SK-N-SH (cell line): ENCODE measurements at regions not wholly inside any gene's neighbourhood (a gene's known extent, or its start where the extent isn't known, plus 50 kb on each side); places are given as distances from the start of the nearest gene placed in this dataset.

ENCODE experiments used
- CTCF ChIA-PET: fragments of 300-600, 350-600 bp; formaldehyde crosslinking; extraction: SDS; loops from one replicate; lab custom pipeline; 2021; lab: Yijun Ruan, JAX
- POLR2A ChIA-PET: fragments of 350-600 bp; sonication (Branson Sonifier 250); formaldehyde crosslinking; extraction: SDS; loops from one replicate; lab custom pipeline; 2020; ENCODE audit warnings: antibody characterized with exemption, inconsistent platforms; lab: Yijun Ruan, JAX
- DNase-seq: peaks from one replicate; pipeline ENCODE4 v3.0.0; 2012
- H2AFZ ChIP-seq: fragments of 200-600 bp; sonication (generic); 2 replicates; pipeline ENCODE4 v1.8.1; 2016; ENCODE audit warnings: antibody characterized with exemption, mild to moderate bottlenecking, low read depth
- H3F3A ChIP-seq: fragments of 200-600 bp; sonication (generic); replicated peaks from 2 replicates; pipeline ENCODE3; 2016; ENCODE audit warnings: antibody characterized with exemption, mild to moderate bottlenecking; ENCODE audit not compliant: insufficient read depth
- H3K27ac ChIP-seq, 2 experiments: fragments of 200-500 bp in 1 of 2; fragments of 200-600 bp in 1 of 2; sonication (Bioruptor generic) in 1 of 2; sonication (generic), shearing (Covaris generic) in 1 of 2; 2 replicates each; pipeline versions ENCODE4 v1.5.1 to v1.6.1; 2014 to 2016; ENCODE audit warnings: low read depth in 2 of 2, inconsistent platforms in 1 of 2, low read length in 1 of 2, mild to moderate bottlenecking in 1 of 2, mixed read lengths in 1 of 2
- H3K27me3 ChIP-seq: fragments of 200-600 bp; sonication (generic), shearing (Covaris generic); 2 replicates; pipeline ENCODE4 v1.6.1; 2016; ENCODE audit warnings: mixed run types; ENCODE audit not compliant: insufficient read depth
- H3K36me3 ChIP-seq, 2 experiments: fragments of 200-500 bp in 1 of 2; fragments of 200-600 bp in 1 of 2; sonication (Bioruptor generic) in 1 of 2; sonication (generic) in 1 of 2; replicated peaks in 1 of 2; 2 replicates each; pipeline versions ENCODE3 to v1.5.1; 2014 to 2016; ENCODE audit warnings: low read length in 1 of 2, mild to moderate bottlenecking in 1 of 2; ENCODE audit not compliant: insufficient read depth in 2 of 2, control insufficient read depth in 1 of 2
- H3K4me1 ChIP-seq, 2 experiments: fragments of 200-500 bp in 1 of 2; fragments of 200-600 bp in 1 of 2; sonication (Bioruptor generic) in 1 of 2; sonication (generic), shearing (Covaris generic) in 1 of 2; 2 replicates each; pipeline versions ENCODE4 v1.5.1 to v1.6.1; 2014 to 2016; ENCODE audit warnings: low read depth in 1 of 2, low read length in 1 of 2, mixed run types in 1 of 2; ENCODE audit not compliant: insufficient read depth in 2 of 2, control insufficient read depth in 1 of 2
- H3K4me2 ChIP-seq: fragments of 200-600 bp; sonication (generic), shearing (Covaris generic); 2 replicates; pipeline ENCODE4 v1.6.1; 2017; ENCODE audit warnings: mixed run types
- H3K4me3 ChIP-seq, 2 experiments: fragments of 200-500 bp in 1 of 2; fragments of 200-600 bp in 1 of 2; sonication (Bioruptor generic) in 1 of 2; sonication (generic), shearing (Covaris generic) in 1 of 2; 2 replicates each; pipeline versions ENCODE4 v1.5.1 to v1.8.1; 2014 to 2016; ENCODE audit warnings: low read depth in 2 of 2, inconsistent platforms in 1 of 2, low read length in 1 of 2, mild to moderate bottlenecking in 1 of 2, mixed read lengths in 1 of 2, moderate library complexity in 1 of 2
- H3K79me2 ChIP-seq: fragments of 200-600 bp; sonication (generic); 2 replicates; pipeline ENCODE4 v1.8.1; 2017; ENCODE audit warnings: mild to moderate bottlenecking; ENCODE audit not compliant: insufficient read depth
- H3K9ac ChIP-seq: fragments of 200-600 bp; sonication (generic); 2 replicates; pipeline ENCODE4 v1.6.1; 2017; ENCODE audit warnings: mixed run types
- H3K9me2 ChIP-seq: fragments of 200-600 bp; sonication (generic); 2 replicates; pipeline ENCODE4 v1.6.1; 2017; ENCODE audit warnings: mixed run types
- H3K9me3 ChIP-seq: fragments of 200-600 bp; sonication (generic); 2 replicates; pipeline ENCODE4 v1.6.1; 2017; ENCODE audit warnings: mixed run types, mild to moderate bottlenecking, moderate library complexity
- H4K20me1 ChIP-seq: fragments of 200-600 bp; sonication (generic); 2 replicates; pipeline ENCODE4 v1.6.1; 2017; ENCODE audit warnings: mild to moderate bottlenecking, mixed run types; ENCODE audit not compliant: insufficient read depth
- CTCF ChIP-seq: fragments of 200-600 bp; sonication (generic); IDR thresholded peaks from 2 replicates; pipeline ENCODE4 v1.6.1; 2017; ENCODE audit warnings: antibody characterized with exemption, mild to moderate bottlenecking, moderate library complexity
- FOSL2 ChIP-seq: IDR thresholded peaks from 2 replicates; pipeline ENCODE4 v1.4.0; 2012; ENCODE audit warnings: low read depth, mild to moderate bottlenecking, moderate library complexity, borderline replicate concordance
- FOXJ3 ChIP-seq: sonication (generic); formaldehyde crosslinking; IDR thresholded peaks from 2 replicates; pipeline ENCODE4 v1.5.1; 2020; ENCODE audit warnings: mild to moderate bottlenecking, missing genetic modification reagents
- JUND ChIP-seq: IDR thresholded peaks from 2 replicates; pipeline ENCODE4 v1.4.0; 2012
- MEF2A ChIP-seq: IDR thresholded peaks from 2 replicates; pipeline ENCODE4 v1.4.0; 2012; ENCODE audit warnings: low read depth, borderline replicate concordance
- PBX3 ChIP-seq: IDR thresholded peaks from 2 replicates; pipeline ENCODE4; 2012
- RAD21 ChIP-seq: IDR thresholded peaks from 2 replicates; pipeline ENCODE4 v1.6.1; 2012; ENCODE audit warnings: mild to moderate bottlenecking, low read length
- RCOR1 ChIP-seq: fragments of 150-350 bp; IDR thresholded peaks from 2 replicates; pipeline ENCODE4 v1.6.1; 2017; ENCODE audit warnings: antibody characterized with exemption, low read length
- REST ChIP-seq: IDR thresholded peaks from 2 replicates; pipeline ENCODE4 v1.6.1; 2012; ENCODE audit warnings: mild to moderate bottlenecking, low read depth, low read length, moderate library complexity
- RFX5 ChIP-seq: IDR thresholded peaks from 2 replicates; pipeline ENCODE4 v1.6.1; 2012; ENCODE audit warnings: mild to moderate bottlenecking, improper control_type of control experiment, low read length
- RXRA ChIP-seq: IDR thresholded peaks from 2 replicates; pipeline ENCODE4 v1.4.0; 2012; ENCODE audit warnings: low read depth, mild to moderate bottlenecking, borderline replicate concordance
- SMC3 ChIP-seq: IDR thresholded peaks from 2 replicates; pipeline ENCODE4 v1.6.1; 2012; ENCODE audit warnings: low read depth, low read length, improper control_type of control experiment
- TAF1 ChIP-seq: IDR thresholded peaks from 2 replicates; pipeline ENCODE4 v1.6.1; 2012; ENCODE audit warnings: low read depth, mild to moderate bottlenecking, low read length, moderate library complexity, borderline replicate concordance
- TCF12 ChIP-seq: IDR thresholded peaks from 2 replicates; pipeline ENCODE4 v1.4.0; 2012
- YY1 ChIP-seq: IDR thresholded peaks from 2 replicates; pipeline ENCODE4 v1.4.0; 2012; ENCODE audit warnings: low read depth, mild to moderate bottlenecking
- WGBS: methylation state at CpG from one replicate; pipeline ENCODE4 v1.1.6; 2017; ENCODE audit warnings: low lambda C conversion rate; 5-methylcytosine and 5-hydroxymethylcytosine counted together
- TF ChIP-seq, protein P1 (sequence below): IDR thresholded peaks from 2 replicates; pipeline ENCODE4 v1.4.0; 2012; ENCODE audit warnings: low read depth, borderline replicate concordance

DNA sequence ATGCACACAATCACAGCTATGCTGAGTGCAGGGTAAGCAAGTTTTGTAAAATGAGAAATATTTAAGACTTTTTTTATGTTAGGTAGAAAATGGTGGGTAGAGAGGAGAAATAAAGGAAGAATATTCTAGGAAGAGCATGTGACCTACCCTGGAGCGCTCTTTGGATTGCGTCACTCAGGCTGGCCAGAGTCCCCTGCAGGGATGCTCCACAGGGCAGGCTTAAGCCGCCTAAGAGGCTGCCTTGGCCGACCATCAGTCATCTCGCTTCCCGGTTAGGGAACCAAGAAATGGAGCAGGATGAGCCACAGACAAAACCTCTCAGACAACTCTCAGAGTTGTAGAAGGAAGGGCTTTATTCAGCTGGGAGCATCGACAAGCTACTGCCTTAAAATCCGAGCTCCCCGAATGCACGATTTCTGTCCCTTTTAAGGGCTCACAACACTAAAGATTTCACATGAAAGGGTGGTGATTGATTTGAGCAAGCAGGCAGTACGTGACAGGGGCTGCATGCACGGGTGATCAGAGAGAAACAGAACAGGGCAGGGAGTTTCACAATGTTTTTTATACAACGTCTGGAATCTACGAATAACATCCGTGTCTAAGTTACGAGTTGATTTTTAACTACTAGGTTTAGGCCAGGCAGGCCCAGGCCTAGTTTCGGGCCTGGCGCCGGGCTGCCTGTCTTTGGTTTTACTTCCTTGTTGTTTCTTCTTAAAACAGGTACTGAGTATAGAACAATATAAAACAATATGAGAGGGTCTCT, 1072.0 kb downstream of the CBLN2 start:
- no peaks in the 10 kb centered on the region for H3K9me3 ChIP-seq
- H3K9me2 ChIP-seq, result no peaks in the 10 kb centered on the region
- H3K9ac ChIP-seq, result no peak overlapping the region
- H2AFZ ChIP-seq, result no peak overlapping the region
- H3K4me2 ChIP-seq, result no peak overlapping the region
- no peak overlapping the region for H3K27ac ChIP-seq
- no peaks in the 10 kb centered on the region for H3K79me2 ChIP-seq
- 85% methylated on average over 19 of the region's 19 CpGs for WGBS
- H3K36me3 ChIP-seq, result no peaks in the 10 kb centered on the region
- no peaks in the 10 kb centered on the region for H3K4me1 ChIP-seq
- H3K4me3 ChIP-seq, result no peak overlapping the region
- no peak for DNase-seq
- POLR2A ChIA-PET, result no interaction called here
- no peaks in the 10 kb centered on the region for H4K20me1 ChIP-seq
- CTCF ChIA-PET, result no interaction called here
- no peaks in the 10 kb centered on the region for H3K27me3 ChIP-seq
- TF ChIP-seq RCOR1 (no peak), YY1 (no peak), RXRA (no peak), CTCF (no peak), REST (no peak), FOSL2 (no peak)
- TF ChIP-seq, all 33 proteins: peak for 0
- no peaks in the 10 kb centered on the region for H3F3A ChIP-seq

- no peaks in the 10 kb centered on the region for H3K9me3 ChIP-seq
- no peak overlapping the region for H3K4me3 ChIP-seq
- no peaks in the 10 kb centered on the region for H3K27me3 ChIP-seq
- CTCF ChIA-PET, result interaction anchor here (0.6 kb wide), 1 partner anchor 1695 kb away, joined by 4 read pairs; no protein-coding TSS in a partner anchor
- no peak for DNase-seq
- no peaks in the 10 kb centered on the region for H3F3A ChIP-seq
- POLR2A ChIA-PET, result no interaction called here
- WGBS, result 53% methylated on average over 3 of the region's 3 CpGs
- no peak overlapping the region for H3K9ac ChIP-seq
- H3K9me2 ChIP-seq, result no peaks in the 10 kb centered on the region
- H3K36me3 ChIP-seq, result no peaks in the 10 kb centered on the region
- H3K79me2 ChIP-seq, result no peaks in the 10 kb centered on the region
- H3K4me1 ChIP-seq, result no peaks in the 10 kb centered on the region; a peak in 1 of 4 replicates
- no peak overlapping the region for H3K27ac ChIP-seq
- no peak overlapping the region for H2AFZ ChIP-seq
- no peaks in the 10 kb centered on the region for H4K20me1 ChIP-seq
- no peak overlapping the region for H3K4me2 ChIP-seq
- no peak for TF ChIP-seq FOXJ3
- no peak for TF ChIP-seq MEF2A
- no peak for TF ChIP-seq RAD21
- TF ChIP-seq SMC3, result no peak
- TF ChIP-seq JUND, result no peak
- no peak for TF ChIP-seq RFX5
- TF ChIP-seq REST, result no peak
- TF ChIP-seq TAF1, result no peak
- TF ChIP-seq PBX3, result no peak
- TF ChIP-seq, protein P1, sequence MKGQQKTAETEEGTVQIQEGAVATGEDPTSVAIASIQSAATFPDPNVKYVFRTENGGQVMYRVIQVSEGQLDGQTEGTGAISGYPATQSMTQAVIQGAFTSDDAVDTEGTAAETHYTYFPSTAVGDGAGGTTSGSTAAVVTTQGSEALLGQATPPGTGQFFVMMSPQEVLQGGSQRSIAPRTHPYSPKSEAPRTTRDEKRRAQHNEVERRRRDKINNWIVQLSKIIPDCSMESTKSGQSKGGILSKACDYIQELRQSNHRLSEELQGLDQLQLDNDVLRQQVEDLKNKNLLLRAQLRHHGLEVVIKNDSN, result no peak
- no peak for TF ChIP-seq TCF12
- no peak for TF ChIP-seq FOSL2
Observed at GRCh38 chr18:71456206-71456605, 1087.9 kb downstream of the CBLN2 start.
